GM21737 (cell line): ENCODE measurements at regions not wholly inside any gene's neighbourhood (a gene's known extent, or its start where the extent isn't known, plus 50 kb on each side); places are given as distances from the start of the nearest gene placed in this dataset.

Experiments
- ATAC-seq: cut with Tn5 transposase; IDR thresholded peaks from one replicate; pipeline ENCODE4 v1.9.1; 2021; ENCODE audit warnings: mild to moderate bottlenecking, moderate library complexity; ENCODE audit not compliant: unreplicated experiment

DNA sequence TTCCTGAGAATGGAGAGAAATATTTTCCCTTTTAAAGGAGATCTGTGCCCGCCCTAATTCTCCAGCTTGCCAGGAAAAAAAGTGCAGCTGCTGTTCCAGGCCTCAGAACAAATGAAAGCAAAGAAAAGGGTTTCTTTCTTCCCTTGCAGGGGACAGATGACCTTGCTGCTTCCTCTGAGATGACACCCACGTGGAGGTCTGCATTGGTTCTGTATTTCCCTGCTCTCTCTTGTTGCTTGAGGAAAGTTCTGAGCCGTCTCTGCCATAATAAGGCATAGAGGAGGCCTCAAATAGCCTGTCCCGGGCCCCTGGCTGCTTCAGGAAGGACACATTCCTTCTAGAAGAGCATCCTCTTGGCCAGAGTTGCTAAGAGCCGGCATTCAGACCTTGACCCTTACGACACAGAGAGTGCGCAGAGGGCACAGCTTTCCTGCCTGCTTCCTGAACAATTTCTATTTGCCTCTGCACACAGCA, 501.8 kb upstream of the SULF2 start:
- no peak for ATAC-seq

DNA sequence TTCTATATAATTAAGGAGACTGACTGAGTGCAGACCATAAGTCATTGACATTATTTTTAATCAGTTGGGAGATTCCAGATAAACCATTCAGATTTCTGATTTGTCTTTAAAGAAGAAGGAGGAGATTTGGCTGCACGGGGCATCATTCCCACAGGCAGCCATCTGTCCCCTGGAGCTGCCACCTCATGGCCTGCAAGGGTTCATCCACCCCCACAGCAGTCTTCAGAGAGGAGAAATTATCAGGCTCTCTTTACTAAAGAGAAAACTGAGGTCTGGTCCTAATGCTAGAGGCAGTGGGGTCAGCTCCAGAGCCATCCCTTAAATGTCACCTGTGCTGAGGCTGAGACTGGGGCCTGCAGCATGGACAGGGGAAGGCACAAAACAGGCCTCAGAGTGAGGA, 501.3 kb upstream of the SULF2 start:
- ATAC-seq: no peak

DNA sequence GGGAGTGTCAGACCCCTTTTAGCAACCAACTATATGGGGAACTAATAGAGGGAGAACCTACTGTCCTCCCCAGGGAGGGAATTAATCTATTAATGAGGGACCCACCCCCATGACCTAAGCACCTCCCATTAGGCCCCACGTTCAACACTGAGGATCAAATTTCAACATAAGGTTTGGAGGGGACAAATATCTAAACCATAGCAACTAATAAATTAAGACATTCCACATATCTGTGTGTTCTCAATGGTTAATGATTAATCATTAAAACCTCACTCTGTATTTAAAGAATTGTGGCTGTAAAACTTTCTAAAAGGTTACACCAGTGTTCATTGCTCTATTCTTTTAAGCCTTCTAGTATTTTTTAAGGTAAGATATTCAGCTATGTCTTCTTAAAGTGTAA, 500.4 kb upstream of the SULF2 start:
- ATAC-seq: no peak

DNA sequence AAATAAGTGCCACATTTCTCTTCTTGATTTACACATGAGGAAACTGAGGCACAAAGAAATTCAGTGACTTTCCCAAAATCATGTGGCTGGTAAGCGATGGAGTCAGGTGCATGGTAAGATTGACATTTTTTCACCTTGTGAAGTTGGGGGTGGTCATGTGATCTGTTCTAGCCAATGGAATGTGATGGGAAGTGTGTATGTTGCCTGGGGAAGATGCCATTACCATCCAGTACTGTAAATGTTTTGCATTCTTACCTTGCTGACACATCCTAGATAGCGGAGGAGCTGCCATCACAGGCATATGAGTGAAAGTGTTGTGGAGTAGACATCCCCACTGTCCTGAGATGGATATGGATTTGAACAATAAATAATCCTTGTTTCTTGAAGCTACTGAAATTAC, 499.6 kb upstream of the SULF2 start:
- no peak for ATAC-seq

DNA sequence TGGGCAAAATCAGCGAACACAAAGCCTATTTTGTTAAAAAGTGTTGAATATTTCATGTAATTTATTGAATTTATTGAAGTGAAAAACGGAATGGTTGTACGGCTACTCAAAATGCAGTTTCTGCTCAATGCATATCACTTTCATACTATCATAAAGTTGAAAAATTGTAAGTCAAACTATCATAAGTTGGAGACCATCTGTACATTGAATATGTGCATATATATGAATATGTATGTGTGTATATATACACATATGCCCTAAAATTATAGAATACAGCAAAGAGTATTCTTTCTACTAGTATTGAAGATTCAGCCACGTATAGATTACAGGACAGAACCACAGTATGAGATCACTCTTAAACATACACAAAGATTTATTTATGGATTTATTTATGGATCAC, 499.0 kb upstream of the SULF2 start:
- ATAC-seq: no peak

DNA sequence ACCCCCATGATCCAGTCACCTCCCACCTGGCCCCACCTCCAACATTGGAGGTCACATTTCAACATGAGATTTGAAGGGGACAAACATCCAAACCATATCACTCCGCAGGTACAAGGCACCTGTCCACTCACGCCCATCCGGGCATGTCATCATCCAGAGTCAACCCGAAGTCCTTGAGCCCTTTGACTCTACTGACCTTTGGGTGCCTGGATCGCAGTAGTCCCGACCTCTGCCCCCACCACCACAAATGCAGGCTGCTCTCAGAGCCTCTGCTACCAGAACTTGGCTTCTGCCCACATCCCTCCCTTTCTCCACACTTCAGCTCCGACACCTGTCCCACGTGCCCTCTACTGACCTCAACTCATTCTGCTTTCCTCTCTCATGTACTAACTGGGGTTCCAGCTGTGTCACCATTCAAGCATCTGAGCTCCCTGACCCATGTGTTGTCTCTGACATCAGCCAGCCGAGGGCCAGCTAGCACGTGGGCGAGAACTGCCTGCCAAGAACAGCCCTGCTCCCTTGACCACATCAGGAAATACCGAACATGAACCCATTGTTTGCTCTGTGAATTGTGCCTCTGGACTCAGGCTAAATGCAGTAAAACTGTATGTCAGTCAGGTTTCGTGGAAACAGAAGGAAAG, 498.3 kb upstream of the SULF2 start:
- ATAC-seq: no peak

DNA sequence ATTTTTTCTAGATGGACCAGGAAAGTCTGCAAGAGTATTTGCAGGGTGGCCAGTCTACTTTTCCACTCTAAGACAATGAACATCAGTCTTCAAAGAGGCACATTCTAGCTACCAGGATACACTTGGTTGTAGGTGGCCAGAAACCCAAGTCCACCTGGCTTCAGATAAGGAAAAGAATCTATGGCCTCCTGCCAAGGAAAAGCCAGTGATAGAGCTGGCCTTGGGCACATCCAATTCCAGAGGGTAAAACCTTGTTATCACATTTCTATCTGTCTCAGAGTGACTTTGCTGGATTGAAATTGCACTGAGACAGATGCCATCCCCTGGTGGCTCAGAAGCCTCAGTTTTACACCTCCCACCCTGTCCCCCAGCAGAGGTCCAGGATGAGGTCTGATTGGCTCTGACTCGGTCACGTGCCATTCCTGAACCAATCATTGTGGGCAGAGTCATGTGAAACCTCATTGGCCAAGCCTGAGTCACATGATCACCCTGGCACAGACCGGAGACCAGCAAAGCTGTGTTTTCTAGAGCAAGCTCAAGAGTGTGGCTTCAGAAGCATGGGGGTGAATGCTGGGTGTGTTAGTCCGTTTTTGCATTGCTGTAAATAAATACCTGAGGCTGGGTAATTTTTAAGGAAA, 497.4 kb upstream of the SULF2 start:
- no peak for ATAC-seq

DNA sequence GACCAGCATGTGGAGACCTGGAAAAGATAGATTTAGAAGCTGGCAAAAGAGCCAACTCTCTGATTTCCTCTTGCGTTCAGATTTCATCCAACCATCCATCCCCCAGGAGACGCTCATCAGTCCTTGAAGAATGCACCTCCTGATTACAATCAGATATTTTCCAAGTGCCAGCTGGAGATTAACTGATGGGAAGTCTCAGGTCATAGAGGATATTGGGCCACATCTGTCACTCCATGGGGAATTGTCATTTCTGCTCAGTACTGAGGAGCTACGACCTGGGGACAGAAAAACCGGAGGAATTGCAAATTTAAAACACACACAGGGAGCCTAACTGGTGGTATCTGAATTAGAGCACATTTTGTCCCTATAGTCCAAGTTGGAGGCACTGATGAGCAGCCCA, 496.2 kb upstream of the SULF2 start:
- no peak for ATAC-seq

DNA sequence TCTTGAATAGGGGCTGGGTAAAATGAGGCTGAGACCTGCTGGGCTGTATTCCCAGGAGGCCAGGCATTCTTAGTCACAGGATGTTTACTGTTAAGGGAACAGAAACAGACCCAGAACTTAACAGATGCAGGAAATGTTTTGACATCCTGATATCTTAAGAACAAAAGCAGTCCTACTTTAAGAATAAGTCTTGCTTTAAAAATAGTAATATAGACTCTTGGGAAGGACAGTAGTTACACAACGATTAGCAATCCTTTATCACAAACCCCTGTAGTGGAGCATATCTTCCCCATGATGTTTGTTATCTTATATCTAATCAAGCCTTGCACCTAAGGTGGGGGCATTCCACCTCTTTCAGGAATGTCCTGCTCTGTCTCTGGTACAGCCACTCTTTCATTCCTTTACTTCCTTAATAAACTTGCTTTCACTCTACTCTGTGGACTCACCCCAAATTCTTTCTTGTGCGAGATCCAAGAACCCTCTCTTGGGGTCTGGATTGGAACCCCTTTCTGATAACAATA, 493.7 kb upstream of the SULF2 start:
- ATAC-seq: no peak

DNA sequence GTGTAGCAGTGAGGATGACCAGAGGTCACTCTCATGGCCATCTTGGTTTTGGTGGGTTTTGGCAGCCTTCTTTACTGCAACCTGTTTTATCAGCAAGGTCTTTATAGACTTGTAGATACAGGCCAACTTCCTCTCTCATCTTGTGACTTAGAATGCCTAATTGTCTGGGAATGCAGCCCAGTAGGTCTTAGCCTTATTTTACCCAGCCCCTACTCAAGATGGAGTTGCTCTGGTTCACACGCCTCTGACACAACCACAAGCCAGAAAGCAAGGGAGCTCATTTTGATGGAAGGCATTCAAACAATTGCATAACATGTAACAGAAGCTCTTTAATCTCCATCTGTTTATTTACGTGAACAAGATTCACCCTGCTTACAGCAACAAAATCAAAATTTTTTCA, 492.0 kb upstream of the SULF2 start:
- ATAC-seq: no peak

DNA sequence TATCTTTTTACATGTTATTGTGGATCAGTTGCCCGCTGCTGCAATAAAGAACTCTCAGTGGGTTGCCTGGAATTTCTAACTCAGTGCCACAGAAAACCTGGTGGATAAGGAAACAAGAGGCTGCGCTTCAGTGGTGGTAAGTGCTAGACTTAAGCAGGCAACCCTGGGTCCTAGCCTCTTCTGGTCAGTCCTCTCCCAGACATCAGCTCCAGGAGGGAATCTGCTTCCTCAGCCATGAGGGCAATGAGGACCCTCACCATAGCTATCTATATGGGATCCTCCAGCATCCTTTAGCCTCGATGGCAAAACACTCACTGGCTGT, 490.7 kb upstream of the SULF2 start:
- ATAC-seq: no peak

DNA sequence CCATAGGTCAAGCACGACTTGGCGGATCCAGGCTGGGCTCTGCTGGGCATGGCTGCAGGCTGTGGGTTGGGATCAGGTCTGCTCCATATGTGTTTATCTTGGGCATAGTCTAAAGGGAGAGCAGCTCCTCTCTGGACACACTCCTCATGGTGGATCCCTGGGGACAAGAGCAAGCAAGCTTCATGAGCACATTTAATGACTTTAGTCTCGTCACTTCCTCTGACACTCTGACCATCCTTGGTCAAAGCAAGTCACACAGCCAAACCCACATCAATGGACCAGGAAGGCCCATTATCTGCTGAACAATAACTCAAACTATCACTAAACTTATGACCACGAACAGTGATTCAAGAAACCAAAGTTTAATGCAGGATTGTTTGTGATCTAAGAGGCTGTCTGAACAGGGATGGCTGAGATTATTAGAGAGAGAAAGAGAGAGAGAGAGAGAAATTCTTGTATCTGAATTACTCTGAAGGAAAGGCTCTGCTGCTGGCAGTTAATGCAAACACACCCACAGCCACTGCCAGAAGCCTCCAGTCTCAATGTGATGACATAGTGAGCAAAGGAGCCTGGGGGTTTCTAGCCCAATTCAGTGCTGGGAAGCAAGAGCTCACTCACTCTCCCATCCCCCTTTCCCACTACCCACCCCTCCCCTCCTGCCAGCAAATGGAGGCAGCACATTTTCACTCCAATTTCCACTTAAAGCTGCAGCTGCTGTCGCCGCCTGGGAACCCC, 490.2 kb upstream of the SULF2 start:
- no peak for ATAC-seq

DNA sequence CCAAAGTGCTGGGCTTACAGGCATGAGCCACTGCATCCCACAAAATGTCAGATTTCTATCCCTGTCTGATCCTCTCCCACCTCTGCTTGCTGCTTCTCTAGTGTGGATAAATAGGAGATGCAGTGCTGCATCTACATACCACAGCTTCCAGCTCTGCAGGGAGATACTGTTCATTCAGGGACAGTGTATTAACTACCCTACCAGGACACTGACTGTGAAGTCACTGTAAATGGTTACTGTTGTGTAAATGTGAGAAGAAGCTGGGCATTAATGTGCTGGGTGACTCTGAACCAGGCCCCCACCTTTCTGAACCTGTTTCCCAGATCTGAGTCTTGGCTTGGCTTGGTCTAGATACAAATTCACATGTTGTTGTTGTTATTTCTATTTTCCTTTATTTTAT, 488.6 kb upstream of the SULF2 start:
- ATAC-seq: no peak

DNA sequence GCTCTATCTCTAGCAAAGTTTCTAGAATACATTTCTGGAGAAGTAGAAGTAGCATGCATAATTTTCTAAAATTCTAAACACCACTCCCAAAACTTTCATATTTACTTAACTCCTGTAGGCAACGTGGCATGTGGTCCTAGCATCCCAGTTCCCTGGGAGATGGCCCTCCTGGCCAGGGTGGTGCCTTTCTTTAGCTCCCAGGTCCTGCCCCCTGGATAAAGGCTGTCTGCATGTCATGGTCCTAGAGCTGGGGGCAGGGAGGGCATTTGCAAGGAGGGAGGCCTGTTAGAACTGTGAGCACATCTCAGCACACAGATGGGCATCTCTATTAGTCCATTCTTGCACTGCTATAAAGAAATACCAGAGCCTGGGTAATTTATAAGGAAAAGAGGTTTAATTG, 485.6 kb upstream of the SULF2 start:
- ATAC-seq: no peak

DNA sequence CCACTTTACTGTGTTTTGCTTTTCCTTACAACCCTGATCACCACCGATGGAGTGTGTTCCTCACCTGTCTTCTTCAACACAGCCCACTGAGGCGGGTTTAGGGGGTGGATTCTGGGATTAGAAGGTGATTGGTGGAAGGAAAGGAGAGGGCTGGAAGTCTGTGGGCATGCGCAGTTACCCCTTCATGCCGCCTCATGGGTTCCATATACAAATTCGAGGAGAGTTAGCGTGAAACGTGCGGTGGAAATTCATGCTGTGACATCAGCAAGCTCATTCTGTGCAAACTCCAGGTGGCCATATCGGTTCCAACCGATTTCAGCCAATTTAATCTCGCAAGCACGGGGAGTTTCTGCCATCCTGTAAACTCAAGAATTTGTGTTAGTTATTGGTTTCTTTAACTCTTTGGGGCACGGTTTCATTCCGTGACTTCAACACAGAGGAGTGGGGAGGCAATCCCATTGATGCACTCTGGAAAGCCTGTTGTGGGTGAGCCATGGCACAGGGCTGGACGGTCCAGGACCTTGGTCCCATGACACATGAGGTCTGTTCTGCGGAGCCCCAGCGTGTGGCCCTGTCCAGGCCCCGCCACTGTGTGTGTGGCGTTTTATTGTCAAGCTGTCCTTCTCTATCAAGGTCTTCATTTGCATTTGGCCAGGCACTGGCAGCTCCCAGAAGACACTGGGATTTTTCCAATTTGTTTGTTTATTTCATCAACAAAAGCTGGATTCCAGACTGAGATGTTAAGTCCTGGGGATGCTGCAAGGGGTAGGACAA, 482.8 kb upstream of the SULF2 start:
- no peak for ATAC-seq

DNA sequence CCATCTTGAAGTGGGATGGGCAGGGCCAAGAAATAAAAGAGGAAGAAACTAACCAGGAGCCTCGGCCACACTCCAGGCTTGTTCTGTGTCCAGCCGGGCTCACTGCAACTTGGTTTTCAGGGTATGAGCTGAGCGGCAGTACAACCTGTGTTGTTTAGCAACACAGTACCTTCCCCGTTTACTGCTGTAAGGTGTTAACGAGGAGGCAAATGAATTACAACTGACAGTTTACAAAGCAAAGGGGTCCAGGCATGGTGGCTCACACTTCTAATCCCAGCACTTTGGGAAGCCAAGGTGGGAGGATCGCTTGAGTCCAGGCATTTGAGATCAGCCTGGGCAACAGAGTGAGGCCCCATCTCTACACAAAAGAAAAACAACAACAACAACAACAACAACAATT, 481.3 kb upstream of the SULF2 start:
- ATAC-seq: no peak

DNA sequence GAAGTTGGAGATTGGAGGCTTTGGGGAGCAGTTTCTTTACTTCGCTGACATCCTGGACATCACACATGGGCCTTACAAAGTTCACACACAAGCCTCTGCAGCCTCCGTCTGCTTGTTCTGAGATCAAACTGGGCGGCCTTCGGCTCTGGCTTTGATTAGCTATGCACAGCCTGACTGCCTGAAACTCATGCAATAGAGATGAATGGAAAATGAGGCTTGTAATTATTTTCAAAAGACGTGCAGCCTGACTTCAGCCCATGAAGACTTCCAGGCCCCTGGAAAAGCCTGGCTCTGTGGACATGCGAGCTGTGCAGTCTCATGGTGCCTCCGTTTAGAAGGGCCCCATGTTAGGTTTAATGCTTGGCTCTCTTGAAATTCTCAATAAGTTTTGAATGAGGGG, 480.5 kb upstream of the SULF2 start:
- ATAC-seq: no peak

DNA sequence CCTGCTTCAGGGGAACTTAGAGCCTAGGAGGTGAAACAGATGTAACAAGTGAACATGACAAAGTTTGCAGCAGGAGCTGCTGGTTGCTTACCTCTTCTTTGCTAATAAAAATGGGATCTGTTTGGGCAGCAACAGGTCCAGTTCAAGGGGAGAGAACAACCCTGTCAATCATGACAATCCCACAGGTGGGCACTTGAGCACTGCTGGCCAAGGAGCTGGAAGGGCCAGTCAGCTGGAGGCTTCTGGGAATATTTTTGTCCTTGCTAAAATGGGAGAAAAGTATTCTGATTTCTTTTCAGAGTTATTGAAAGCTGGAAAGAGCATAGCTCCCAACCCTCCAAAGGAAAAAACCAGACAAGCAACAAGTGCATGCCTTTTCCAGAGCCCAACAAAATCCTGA, 477.7 kb upstream of the SULF2 start:
- ATAC-seq: no peak

DNA sequence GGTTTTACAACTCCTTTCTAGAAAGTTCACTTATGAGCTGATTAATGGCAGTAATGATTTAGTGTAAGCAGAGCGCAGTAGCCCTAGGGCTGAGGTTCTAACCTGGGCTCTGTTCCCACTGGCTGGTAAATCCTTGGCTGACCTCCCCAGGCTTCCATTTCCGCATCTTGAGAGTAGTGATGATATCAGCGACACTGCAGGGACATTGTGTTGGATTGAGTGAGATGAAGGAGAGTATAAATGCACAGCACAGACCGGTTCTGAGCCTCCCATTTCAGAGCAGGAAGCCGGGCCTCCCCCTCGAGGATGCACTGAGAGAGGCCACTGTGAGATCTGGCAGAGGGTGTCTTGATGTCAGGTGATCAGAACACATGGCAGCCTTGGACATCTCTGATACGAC, 477.2 kb upstream of the SULF2 start:
- ATAC-seq: no peak

DNA sequence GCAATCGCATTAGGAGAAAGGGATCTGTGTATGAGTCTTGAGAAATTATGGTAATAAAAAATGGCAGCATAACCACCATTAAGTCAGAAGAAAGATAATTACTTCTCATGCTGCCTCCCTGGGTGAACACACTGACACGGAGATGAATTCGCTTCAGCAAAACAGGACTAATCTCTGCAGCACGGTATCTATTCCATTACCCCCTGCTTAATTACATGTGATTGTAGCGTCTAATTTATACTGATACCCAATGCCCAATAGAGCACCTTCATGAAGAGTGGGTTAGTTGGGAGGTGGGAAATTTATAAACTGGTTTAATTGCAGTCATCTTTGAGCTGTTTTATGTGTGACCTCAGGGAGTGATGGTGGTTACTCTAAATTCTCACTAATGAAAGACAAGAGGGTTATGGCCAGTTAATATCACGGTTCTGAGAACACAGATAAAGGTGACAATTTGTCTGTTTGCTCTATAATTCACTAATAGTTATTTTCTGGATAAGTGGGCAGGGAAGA, 476.2 kb upstream of the SULF2 start:
- ATAC-seq: no peak

DNA sequence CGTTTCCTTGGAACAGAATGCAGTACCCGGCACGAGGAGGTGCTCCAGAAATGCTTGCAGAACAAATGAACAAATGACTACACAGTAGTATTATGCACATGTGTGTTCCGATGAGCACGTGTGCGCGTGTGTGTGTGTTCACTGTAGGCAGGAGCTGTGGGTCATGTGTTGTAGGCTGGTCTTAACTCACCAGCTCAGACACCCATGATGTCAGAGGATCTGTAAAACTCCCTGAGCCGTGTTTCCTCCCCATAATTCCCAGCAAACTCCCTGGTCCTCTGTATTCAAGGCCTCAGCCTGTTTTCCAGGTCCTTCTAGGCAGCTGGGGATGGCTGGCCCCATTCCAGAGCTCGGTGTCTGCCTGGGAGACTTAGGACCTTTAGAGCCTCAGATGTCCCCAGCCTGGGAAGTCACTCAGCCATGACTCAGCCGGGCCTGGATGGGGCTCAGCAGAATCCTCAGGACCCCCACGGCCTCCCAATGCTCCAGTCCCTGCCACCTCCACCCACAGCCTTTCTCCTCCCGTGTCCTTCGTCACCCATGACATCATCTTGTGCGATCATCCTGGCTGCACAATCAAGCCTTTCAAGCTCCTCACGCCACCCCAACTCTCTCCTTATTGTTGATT, 475.0 kb upstream of the SULF2 start:
- ATAC-seq: no peak
